Small intestine (tissue), 7 donors: ENCODE measurements at regions not wholly inside any gene's neighbourhood (a gene's known extent, or its start where the extent isn't known, plus 50 kb on each side); places are given as distances from the start of the nearest gene placed in this dataset.
"Not testable (repeated sequence)": the region's sequence is repeated elsewhere in the genome, so short reads cannot be mapped to it uniquely, and the experiment has no call there.

ENCODE experiments used
- DNase-seq, 2 donors: peaks; one replicate each; pipeline versions ENCODE4 v3.0.0 to v3.0.0-alpha.2; 2013
- FAIRE-seq: peaks from 2 replicates; lab custom pipeline; 2012; peaks lifted over from hg19 to GRCh38; lab: Jason Lieb, UNC
- H3K27ac ChIP-seq, 3 donors: one replicate each; pipeline ENCODE4 v1.5.1; 2013; ENCODE audit warnings: low read length in 2 of 3, mild to moderate bottlenecking in 2 of 3, control low read depth in 1 of 3, inconsistent platforms in 1 of 3, low read depth in 1 of 3, moderate library complexity in 1 of 3
- H3K27me3 ChIP-seq, 3 donors: one replicate each; pipeline ENCODE4 v1.6.1; 2013; ENCODE audit warnings: low read length in 3 of 3, inconsistent platforms in 1 of 3; ENCODE audit not compliant: control insufficient read depth in 3 of 3, insufficient read depth in 3 of 3
- H3K36me3 ChIP-seq, 3 donors: one replicate each; pipeline ENCODE4 v1.6.1; 2013; ENCODE audit warnings: low read length in 3 of 3, inconsistent platforms in 1 of 3, low read depth in 1 of 3, mild to moderate bottlenecking in 1 of 3, moderate library complexity in 1 of 3; ENCODE audit not compliant: control insufficient read depth in 3 of 3, insufficient read depth in 2 of 3
- H3K4me1 ChIP-seq, 3 donors: one replicate each; pipeline ENCODE4 v1.6.1; 2013; ENCODE audit warnings: low read length in 2 of 3, inconsistent platforms in 1 of 3, low read depth in 1 of 3, mild to moderate bottlenecking in 1 of 3, moderate library complexity in 1 of 3; ENCODE audit not compliant: control insufficient read depth in 3 of 3, insufficient read depth in 2 of 3
- H3K4me3 ChIP-seq, 3 donors: one replicate each; pipeline ENCODE4 v1.5.1; 2013; ENCODE audit warnings: low read length in 3 of 3, control low read depth in 1 of 3, inconsistent platforms in 1 of 3, low read depth in 1 of 3, mild to moderate bottlenecking in 1 of 3, moderate library complexity in 1 of 3
- H3K9me3 ChIP-seq, 2 donors: one replicate each; pipeline ENCODE4 v1.6.1; 2013; ENCODE audit warnings: low read depth in 1 of 2, low read length in 1 of 2; ENCODE audit not compliant: control insufficient read depth in 2 of 2, insufficient read depth in 1 of 2
- WGBS, 3 donors: extraction: QIAGEN DNeasy Blood & Tissue Kit; methylation state at CpG; one replicate each; pipeline ENCODE4 v1.1.7; 2013; 5-methylcytosine and 5-hydroxymethylcytosine counted together
- donor health status: healthy with polysubstance abuse.
- donor health status: control.
- donor health status: control.
- donor health status: Bipolar disorder and iron deficiency.
- donor health status: healthy.

- no peak for FAIRE-seq
- Histone ChIP-seq H3K27me3 (no peaks in the 10 kb centered on the region), H3K27ac (no peak overlapping the region), H3K36me3 (no peaks in the 10 kb centered on the region), H3K9me3 (no peaks in the 10 kb centered on the region), H3K4me3 (no peak overlapping the region), H3K4me1 (no peaks in the 10 kb centered on the region)
- no peak for DNase-seq
- WGBS, 3 donors: 62 to 64% (median 62%) methylated on average over 4 of the region's 4 CpGs
Observed at GRCh38 chr1:187053876-187054275, 225.1 kb downstream of the PLA2G4A start.

GRCh38 chr1:187054862-187055757, 226.4 kb downstream of the PLA2G4A start:
- H3K9me3 ChIP-seq: no peaks in the 10 kb centered on the region
- H3K4me1 ChIP-seq: no peaks in the 10 kb centered on the region
- 38 to 67% (median 55%) methylated on average over 3 of the region's 3 CpGs for WGBS, 3 donors
- DNase-seq: no peak
- H3K27me3 ChIP-seq: no peaks in the 10 kb centered on the region
- no peak overlapping the region for H3K4me3 ChIP-seq
- FAIRE-seq: no peak
- no peaks in the 10 kb centered on the region for H3K36me3 ChIP-seq
- H3K27ac ChIP-seq: no peak overlapping the region

- Histone ChIP-seq H3K9me3 (no peaks in the 10 kb centered on the region), H3K4me1 (no peaks in the 10 kb centered on the region), H3K4me3 (no peak overlapping the region), H3K27ac (no peak overlapping the region), H3K27me3 (no peaks in the 10 kb centered on the region), H3K36me3 (no peaks in the 10 kb centered on the region)
- DNase-seq (no peak), FAIRE-seq (no peak)
- WGBS, 3 donors: 71 to 80% (median 72%) methylated on average over 2 of the region's 2 CpGs
Observed at GRCh38 chr1:187063271-187063670, 234.5 kb downstream of the PLA2G4A start.

- DNase-seq (no peak), FAIRE-seq (no peak)
- no peak overlapping the region for H3K4me3 ChIP-seq
- H3K4me1 ChIP-seq: no peaks in the 10 kb centered on the region
- no peaks in the 10 kb centered on the region for H3K36me3 ChIP-seq
- H3K9me3 ChIP-seq: no peaks in the 10 kb centered on the region
- WGBS, 3 donors: 93 to 95% (median 93%) methylated on average over 1 of the region's 1 CpG
- H3K27me3 ChIP-seq: no peaks in the 10 kb centered on the region
- H3K27ac ChIP-seq: no peak overlapping the region
Observed at GRCh38 chr1:187067160-187067559, 238.4 kb downstream of the PLA2G4A start.

- Histone ChIP-seq H3K36me3 (no peaks in the 10 kb centered on the region), H3K27ac (no peak overlapping the region), H3K4me3 (no peak overlapping the region), H3K4me1 (no peaks in the 10 kb centered on the region), H3K9me3 (no peaks in the 10 kb centered on the region), H3K27me3 (no peaks in the 10 kb centered on the region)
- 70 to 79% (median 72%) methylated on average over 3 of the region's 3 CpGs for WGBS, 3 donors
- no peak for FAIRE-seq
- DNase-seq: no peak
Observed at GRCh38 chr1:187070076-187070475, 241.3 kb downstream of the PLA2G4A start.

- not testable (repeated sequence) for H3K4me3 ChIP-seq, H3K27ac ChIP-seq, H3K27me3 ChIP-seq, DNase-seq, H3K36me3 ChIP-seq, H3K9me3 ChIP-seq, H3K4me1 ChIP-seq, FAIRE-seq
- 81 to 90% (median 87%) methylated on average over 28 to 29 of the region's 29 CpGs for WGBS, 3 donors
Observed at GRCh38 chr1:187072262-187073034, 243.7 kb downstream of the PLA2G4A start.

- 78 to 82% (median 80%) methylated on average over 11 to 13 of the region's 13 CpGs for WGBS, 3 donors
- not testable (repeated sequence) for H3K9me3 ChIP-seq, H3K27me3 ChIP-seq, H3K36me3 ChIP-seq, H3K27ac ChIP-seq, FAIRE-seq, H3K4me3 ChIP-seq, DNase-seq, H3K4me1 ChIP-seq
Observed at GRCh38 chr1:187073035-187073560, 244.3 kb downstream of the PLA2G4A start.

- not testable (repeated sequence) for H3K27me3 ChIP-seq, DNase-seq, H3K4me1 ChIP-seq, H3K9me3 ChIP-seq, FAIRE-seq, H3K27ac ChIP-seq, H3K4me3 ChIP-seq, H3K36me3 ChIP-seq
- 91 to 96% (median 94%) methylated on average over 26 to 35 of the region's 35 CpGs for WGBS, 3 donors
Observed at GRCh38 chr1:187073634-187074245, 245.0 kb downstream of the PLA2G4A start.
